Breast epithelium (tissue), 3 donors: ENCODE measurements at regions not wholly inside any gene's neighbourhood (a gene's known extent, or its start where the extent isn't known, plus 50 kb on each side); places are given as distances from the start of the nearest gene placed in this dataset.

ENCODE experiments used
- CTCF ChIP-seq, 3 donors: fragments of 450-650 bp; IDR thresholded peaks; one replicate each; pipeline ENCODE4 v1.5.1; 2016 to 2017; ENCODE audit warnings: antibody characterized with exemption in 3 of 3, mild to moderate bottlenecking in 3 of 3, moderate library complexity in 3 of 3
- POLR2AphosphoS5 ChIP-seq, 3 donors: sonication (generic); formaldehyde crosslinking; IDR thresholded peaks; one replicate each; pipeline ENCODE4 v1.6.1; 2017; ENCODE audit warnings: antibody characterized with exemption in 3 of 3

- TF ChIP-seq CTCF (IDR thresholded peaks at IDR 0.05) (no peak), POLR2AphosphoS5 (IDR thresholded peaks at IDR 0.05) (no peak)
Measured at GRCh38 chr14:94880106-94880505, 110.2 kb upstream of the GSC start.
